ENCODE measurements at regions not wholly inside any gene's neighbourhood (a gene's known extent, or its start where the extent isn't known, plus 50 kb on each side); places are given as distances from the start of the nearest gene placed in this dataset.

DNA sequence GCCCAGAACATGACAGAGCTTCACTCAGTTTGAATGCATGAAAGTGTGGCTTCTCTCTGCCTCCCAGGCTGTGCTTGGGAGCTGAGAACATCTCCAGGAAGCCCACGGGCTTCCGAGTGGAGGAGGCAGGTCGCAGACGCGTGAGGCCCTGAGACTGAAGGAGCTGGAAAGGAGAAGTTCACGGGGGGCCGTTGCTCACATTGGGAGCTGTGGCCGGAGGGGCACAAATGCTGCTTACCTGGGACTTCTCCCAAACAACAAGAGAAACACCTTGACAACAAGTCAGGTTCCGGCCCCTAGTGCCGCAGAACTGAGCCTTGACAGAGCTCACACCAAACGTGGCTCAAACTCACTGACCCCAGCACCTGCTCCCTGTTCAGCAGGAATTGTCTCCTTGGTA is 207.0 kb downstream of the BRD1 start:
- no peak for DNase-seq

DNA sequence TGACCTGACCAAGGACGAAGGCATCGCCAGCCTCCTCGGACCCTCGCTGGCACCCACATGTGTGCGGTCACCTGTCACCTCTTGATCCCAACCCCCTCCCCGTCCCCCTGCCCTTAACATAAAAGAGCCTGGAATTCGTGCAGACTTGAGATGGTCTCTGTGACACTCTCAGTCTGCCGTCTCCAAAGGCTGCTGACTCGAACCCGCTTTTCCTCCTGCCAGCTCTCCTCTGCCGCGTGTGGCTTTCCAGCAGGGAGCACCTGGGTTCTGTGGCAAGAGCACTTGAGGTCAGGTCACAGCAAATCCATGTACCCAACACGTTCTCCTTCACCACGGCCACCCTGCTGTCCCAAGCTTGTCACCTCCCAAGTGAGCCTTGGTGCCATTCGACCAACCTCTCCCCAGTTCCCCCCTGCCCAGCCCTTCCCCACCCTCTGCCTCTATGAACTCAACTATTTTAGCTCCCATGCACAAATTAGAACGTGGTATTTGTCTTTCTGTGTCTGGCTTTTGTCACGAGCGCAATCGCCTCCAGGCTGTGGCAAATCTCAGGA is 207.6 kb downstream of the BRD1 start:
- DNase-seq, result no peak

DNA sequence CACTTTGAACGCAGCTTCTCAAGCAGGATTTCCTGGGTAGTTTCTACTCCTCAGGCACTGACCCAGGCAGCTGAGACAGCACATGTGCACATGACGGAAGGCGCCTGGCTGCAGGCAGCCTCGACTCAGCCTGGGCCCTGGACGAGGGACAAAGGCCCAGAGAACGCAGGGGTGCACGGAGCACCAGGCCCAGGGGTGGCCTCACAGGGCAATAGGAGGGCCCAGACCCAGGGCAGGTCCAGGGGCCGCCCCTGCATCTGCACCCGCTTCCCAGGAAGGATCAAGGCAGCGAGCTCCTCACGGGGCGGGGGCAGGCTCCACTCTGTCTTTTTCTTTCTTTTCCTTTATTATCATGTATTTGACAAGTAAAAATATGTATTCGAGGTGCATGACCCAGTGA is 208.4 kb downstream of the BRD1 start:
- no peak for DNase-seq

DNA sequence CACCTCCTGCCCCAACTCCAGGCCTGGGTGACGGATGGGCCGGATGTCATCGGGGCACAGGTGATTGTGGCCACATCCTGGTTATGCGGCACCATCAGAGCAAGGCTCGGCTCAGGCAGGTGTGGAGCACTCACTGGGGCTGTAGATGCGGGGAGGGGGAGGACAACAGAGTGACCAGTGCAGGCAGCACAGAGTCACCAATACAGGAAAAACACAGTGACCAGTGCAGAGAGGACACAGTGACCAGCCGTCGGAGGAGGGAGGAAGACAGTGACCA is 209.1 kb downstream of the BRD1 start:
- no peak for DNase-seq

- DNase-seq, result no peak
Observed at GRCh38 chr22:49617866-49618676, 209.6 kb downstream of the BRD1 start.

- DNase-seq, result no peak
Observed at GRCh38 chr22:49617264-49617663, 210.4 kb downstream of the BRD1 start.

- DNase-seq, result peak; percentile 59
Observed at GRCh38 chr22:49616356-49617231, 211.1 kb downstream of the BRD1 start.

- DNase-seq, result peak; percentile 55
Observed at GRCh38 chr22:49614966-49615965, 212.4 kb downstream of the BRD1 start.

- DNase-seq, result no peak
Observed at GRCh38 chr22:49613511-49614270, 214.0 kb downstream of the BRD1 start.

DNA sequence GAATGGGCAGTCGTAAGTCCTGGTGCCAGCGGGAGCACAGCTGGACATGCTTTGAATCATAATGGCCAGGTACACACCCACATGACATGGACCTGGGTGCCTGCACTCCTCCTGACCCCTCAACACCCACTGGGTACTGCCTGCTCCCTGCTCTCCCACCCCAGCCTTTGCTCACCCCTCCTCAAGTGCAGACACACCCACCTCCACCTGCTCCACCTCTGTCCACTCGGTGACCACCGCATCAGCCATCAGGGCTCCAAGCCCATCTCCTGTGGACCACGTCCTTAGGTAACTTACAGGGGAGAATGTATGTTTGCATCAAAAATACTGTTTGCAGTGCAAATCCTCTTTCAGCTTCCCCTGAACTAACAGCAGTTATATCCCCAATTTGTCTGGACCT is 214.6 kb downstream of the BRD1 start:
- DNase-seq, result no peak

- peak; percentile 49 for DNase-seq
Observed at GRCh38 chr22:49609207-49609876, 218.3 kb downstream of the BRD1 start.

DNA sequence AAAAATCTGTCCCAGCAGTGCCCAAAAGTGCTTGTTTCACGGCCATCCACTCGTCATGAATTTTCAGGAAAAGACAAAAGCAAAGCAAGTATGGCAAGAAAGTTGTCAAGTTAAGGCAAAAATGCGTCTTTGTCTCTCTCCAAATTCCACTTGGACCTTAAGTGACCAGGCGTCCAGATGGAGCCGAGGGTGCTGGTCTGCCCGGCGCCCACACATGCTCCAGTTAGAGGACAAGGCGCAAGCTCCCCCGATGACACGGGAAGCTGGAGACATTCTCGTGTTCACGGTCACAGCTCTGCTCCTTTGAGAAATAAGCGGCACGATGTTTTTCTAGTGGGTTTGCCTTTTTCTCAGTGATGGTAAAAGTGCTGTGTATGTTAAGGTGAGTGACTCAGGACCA is 219.0 kb downstream of the BRD1 start:
- peak; percentile 19 for DNase-seq

- DNase-seq, result no peak
Observed at GRCh38 chr22:49608228-49608627, 219.4 kb downstream of the BRD1 start.

GRCh38 chr22:49607821-49608220 is 219.9 kb downstream of the BRD1 start:
- no peak for DNase-seq

DNA sequence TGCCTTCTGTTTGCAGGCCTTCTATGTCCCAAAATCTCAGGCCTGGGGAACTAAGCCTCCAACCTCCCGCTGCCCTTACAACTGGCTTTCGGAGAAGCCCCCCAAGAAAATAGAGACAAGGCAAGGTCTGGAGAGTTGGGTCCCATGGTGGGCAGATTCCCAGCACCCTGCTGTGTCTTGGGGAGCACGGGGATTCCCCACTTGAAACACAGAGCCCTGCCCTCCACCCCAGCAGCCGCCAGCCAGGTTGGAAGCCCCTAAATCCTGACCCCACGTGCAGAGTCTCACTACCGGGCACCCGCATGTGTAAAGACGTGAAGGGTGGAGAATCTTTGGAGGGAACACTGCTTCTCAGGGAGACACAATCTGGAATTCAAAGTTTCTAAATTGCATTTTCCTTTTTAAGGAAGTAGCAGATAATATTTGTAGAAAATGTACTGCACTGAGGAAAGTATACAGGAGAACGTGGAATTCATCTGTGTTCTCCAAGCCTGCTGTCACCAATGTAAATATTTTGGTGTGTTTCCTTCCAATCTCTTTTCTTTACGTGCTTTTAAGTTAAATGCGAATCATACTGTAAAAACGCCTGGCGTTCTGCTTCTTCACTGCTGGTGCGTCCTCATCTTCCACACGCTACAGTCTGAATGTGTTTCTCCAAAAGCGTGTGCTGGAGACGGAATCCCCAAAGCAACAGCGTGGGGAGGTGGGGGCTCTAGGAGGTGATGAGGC is 220.9 kb downstream of the BRD1 start:
- DNase-seq, result no peak

DNA sequence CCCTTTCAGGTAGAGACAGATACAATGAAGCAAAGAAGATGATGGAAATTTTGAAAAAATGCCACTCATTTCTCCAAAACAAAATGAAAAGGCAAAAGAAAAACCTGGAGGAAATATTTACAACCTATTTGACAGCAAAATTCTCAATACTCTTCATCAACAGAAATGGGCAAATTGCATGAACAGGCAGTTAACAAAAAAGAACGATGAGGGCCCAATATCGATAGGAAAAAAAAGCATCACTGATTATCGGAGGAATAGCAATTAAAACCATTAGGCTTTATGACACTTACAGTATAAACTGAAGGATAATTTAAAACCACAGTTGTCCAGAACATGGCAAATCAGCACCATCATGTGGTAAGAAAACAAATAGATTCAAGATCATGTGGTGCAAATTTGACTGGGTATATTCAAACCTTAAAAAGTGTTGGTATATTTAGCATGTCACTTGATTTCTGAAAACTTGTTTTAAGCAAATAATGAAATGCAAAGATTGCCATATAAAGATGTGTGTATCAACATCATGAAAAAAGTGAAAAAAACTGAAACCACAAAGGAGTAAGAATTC is 222.9 kb downstream of the BRD1 start:
- DNase-seq, result no peak

- no peak for DNase-seq
Observed at GRCh38 chr22:49603016-49603415, 224.7 kb downstream of the BRD1 start.

DNA sequence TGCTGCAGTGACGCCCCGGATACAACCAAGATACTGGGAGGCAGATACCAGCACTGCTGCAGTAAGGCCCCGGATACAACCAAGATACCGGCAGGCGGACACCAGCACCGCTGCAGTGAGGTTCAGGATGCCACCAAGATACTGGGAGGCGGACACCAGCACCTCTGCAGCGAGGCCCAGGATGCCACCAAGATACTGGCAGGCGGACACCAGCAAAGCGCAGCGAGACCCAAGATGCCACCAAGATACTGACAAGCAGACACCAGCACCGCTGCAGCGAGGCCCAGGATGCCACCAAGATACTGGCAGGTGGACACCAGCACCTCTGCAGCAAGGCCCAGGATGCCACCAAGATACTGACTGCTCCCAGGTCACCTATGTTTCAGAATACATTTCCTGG is 225.2 kb downstream of the BRD1 start:
- DNase-seq, result no peak

GRCh38 chr22:49601614-49602321 is 225.9 kb downstream of the BRD1 start:
- no peak for DNase-seq
